NCI-H748 (cell line): ENCODE measurements at regions not wholly inside any gene's neighbourhood (a gene's known extent, or its start where the extent isn't known, plus 50 kb on each side); places are given as distances from the start of the nearest gene placed in this dataset.
"Not testable (repeated sequence)": the region's sequence is repeated elsewhere in the genome, so short reads cannot be mapped to it uniquely, and the experiment has no call there.

ENCODE experiments used
- DNase-seq: peaks from one replicate; lab custom pipeline; 2025; ENCODE audit not compliant: unreplicated experiment; lab: John Stamatoyannopoulos, UW

DNA sequence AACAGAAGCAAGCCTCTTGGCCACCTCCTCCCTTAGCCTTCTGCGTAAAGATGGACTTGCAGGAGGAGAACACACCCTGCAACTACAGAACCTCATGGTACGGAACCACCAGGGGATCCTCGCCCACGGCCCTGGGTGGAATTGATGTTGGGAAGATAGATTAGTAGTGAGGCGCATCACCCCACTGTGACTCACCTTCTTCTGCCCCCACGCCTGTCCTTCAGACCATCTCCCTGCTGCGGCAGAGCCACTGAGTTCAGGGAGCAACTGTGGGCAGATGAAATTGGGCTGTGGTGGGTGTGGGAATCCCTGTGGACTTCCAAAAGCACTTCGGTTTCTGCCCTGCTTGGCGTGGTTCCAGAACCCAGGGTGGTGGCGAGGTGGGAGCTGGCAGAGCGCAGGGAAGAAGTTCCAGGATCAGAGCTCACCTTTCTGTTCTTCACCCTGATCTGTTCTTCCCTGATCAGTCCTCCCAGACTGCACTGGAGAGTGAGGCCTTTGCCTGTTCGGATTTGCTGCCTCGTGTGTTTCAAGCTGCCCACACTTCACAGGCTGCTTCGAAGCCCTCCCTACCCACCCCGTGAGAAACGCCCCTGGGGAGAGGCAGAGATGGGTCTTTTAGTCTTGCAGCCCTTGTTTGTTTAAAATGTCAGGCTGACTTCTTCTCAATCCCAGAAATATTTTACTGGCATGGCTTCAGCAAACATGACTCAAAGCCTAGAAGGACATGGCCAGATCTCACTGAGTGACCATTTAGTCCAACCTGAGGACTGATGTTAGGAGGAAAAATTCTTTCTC is 92.8 kb upstream of the MLN start:
- DNase-seq, result no peak

DNA sequence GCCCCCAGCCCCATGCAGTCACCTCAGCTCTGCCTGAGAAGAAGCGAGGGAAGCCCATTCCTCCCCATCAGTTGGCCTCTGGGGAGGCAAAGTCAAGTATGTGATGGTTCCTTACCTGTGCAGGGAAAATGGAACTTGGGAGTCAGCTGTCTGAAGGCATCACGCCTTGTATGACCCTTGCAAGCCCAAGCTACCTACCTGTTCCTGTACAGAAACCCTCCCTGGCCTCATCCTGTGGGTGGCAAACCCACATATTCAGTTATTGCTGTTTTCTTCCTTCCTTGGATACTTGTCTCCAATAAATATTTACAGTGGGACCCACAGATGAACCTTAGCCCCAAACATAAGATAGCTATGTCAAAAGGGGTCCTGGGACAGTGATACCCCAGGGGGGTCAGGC is 92.2 kb upstream of the MLN start:
- DNase-seq, result no peak

DNA sequence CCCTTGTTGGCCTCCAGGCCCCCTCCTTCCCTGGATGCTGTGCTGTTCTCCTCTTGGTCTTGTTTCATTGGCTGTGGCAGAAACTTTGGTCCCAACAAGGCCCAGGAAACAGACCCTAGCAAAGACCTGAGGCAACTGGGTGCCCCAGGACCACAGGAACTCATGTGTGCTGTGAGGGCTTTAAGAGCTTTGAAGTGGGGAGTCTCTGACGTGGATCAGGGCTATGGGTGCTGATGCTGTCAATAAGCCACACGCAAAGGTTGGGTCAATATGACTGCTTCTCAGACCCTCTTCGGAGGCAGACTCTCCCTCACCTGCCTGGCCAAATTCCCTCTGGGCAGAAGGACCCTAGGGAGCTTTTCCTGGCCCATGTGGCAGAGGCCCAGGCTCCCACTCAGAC is 91.5 kb upstream of the MLN start:
- no peak for DNase-seq

DNA sequence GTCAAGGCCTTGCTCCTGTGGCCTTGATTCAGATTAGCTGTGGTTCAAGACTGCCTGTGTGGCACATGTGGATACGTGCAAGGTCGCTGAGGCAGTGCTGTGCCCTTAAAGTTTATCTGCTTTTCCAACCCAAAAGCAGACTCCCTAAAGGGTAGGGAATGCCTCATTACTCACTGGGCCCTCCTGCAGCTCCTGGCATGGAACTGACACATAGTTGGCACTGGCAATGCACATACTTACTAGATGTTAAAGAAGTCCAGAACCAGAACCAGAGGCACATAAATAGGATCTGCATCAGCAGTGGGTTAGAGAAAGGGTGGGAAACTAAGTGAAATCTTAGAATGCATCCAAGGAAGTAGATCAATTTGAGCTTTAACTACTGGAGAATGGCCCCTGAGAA is 90.6 kb upstream of the MLN start:
- DNase-seq, result no peak

DNA sequence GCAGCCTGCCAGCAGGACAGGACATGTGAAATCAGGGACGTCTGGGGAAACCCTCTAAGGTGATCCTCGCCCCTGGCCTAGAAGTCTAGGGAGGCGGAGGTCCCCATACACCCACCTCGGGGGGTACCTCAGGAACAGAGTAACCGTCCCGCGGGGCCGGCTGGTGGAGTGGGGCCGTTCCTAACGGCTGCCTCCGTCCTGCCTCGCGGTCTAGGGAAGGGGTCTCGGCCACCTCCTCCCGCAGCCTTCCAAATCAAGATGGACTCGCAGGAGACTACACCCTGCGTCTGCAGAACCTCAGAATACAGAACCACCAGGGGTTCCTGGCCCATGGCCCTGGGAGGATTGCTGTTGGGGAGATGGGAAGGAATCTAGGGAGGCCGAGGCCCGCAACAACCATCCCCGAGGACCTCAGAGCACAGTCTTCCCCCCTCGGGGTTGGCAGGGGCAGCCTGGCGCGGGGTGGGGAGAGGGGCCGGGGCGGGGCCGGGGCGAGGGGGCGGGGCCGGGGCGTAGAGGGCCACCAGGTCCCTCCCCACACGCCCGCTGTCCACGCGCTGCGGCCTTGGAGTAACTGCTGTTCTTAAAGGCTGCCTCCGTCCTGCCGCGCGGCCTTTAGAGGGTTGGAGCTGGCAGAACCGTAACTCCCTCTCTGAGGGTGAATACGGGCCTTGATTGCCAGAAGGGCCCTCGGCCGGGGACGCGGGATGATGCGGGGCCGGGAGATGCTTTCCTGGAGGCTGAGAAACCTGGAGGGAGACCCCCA is 89.0 kb upstream of the MLN start:
- DNase-seq, result no peak

DNA sequence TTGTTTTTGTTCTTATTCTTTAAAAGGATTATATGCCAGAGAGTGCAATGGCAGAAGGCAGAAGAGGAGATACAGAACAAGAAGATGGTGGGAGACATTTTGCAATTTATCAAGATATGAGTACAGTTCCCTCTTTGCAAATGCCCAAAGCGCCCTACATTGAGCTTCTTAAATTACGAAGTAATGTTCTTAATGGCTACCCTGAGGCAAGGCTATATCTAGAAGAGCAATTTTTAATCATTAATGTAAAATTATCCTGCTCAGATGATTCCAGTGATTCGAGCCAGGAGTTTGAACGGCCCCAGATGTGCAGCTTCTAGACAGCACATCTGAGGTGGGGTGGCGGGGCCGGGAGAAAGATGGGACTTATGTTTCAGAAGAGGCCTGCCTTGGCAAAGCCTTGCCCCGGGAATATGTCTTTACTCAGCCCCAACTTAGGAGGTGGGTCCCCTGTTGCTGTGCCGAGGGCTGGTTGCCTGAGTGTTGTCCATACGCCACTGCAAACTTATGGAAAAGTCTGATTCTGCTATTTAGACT is 84.9 kb upstream of the MLN start:
- DNase-seq, result no peak

DNA sequence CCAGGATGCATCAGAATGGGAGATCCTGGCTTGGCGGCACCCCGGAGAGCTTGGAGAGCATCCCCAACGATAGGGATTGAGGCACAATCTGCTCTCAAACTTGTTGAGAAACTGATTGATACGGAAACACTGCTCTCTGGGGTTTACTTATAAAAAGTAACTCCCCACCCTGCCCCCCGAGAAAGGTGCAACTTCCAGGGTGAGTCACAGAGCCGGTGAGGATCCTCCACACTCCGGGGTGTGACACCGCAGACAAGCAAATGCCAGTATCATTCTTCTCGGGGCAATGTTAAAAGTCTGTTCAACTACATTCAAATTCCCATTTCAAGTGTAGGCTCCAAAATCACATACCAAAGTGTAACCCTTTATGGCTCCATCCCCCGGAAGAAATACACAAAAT is 84.4 kb upstream of the MLN start:
- no peak for DNase-seq

DNA sequence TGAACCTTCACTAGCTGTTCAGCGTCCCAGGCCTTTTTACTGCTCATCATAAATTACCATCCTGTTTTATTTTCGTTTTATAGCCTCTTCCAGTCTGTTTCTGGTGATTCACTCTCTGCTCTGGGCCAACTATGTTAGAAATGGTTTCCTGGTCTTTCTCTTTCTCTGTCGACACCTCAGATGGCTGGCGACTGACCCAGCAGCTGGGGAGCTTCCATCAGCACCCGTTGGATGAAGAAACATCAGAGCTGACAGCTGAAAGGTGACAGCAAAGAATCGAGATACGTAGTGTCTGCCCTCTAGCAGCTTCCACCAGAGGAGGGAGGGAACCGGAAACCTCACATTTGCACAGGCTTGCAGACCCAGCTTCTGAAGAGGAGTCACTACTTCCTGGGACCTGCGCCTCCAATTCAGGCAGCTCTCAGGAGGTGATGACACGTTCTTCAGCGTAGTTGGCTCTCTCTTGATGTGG is 82.9 kb upstream of the MLN start:
- DNase-seq, result no peak

DNA sequence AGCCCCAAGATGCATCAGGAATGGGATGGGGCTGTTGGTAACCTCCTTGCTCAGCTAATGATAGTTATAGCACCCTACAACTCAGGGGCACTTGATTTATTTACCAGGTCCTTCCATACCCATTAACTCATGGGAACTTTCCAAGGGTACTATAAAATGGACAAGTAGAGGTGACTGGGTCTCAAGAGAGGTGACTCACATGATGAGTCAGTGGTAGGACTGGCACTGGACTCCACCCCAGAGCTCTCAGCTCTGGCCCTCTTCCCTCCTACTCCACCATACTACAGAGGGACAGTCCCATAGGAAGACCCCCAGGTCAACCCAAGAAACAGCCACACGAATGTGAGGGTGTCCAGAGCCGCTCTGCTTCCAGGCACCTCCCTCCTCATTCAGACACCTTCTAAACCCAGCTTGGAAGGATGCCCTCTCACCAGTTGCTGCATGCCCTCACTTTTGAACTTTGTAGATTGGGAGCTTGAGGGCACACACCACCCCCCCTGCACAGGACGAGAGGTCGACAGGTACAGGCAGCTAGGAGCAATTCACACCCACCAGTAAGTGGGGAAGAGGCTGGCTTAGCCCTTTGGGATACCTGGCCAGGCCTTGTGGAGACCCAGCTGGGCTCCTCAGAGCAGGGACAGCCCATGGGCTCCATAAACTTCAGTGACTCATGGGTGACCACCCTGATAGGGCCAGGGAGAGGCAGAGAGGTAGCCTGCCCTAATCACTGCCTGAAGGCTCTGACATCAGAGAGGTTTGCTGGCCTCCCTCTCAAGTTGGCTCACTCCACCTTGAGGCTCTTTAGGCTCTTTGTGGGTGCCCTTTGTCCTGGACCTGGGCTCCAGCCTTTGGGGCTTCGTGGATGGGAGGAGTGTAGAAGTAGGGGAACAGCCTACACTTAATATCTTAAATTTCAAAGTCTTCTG is 81.6 kb upstream of the MLN start:
- DNase-seq, result no peak

DNA sequence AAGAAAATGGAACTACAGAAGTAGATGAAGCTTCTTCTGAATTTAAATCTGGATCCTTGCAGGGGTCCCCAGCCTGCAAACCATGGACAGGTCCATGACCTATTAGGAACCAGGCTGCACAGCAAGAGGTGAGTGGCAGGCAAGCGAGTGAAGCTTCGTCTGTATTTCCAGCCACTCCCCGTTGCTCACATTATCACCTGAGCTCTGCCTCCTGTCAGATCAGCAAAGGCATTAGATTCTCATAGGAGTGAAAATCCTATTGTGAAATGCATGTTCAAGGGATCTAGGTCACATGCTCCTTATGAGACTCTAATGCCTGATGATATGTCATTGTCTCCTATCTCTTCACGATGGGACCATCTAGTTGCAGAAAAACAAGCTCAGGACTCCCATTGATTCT is 79.8 kb upstream of the MLN start:
- not testable (repeated sequence) for DNase-seq

DNA sequence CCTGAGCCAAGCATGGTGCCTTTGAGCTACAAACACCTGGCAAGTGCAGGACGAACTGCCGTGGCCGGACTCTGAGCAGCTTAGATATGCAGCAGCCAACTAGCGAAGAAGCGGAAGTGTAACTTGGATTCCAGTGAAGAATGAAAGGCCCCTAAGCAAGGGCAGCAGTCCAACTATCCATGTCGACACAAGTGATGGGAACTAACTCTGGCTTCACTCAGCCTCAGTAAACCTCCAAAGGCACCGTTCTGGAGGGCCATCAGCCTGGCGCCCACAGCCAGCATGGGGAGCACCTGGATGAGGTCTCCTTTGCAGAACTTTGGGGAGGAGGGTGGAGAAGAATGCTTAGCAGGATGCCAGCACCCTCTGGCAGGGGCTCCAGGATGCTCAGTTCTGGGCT is 78.4 kb upstream of the MLN start:
- no peak for DNase-seq

DNA sequence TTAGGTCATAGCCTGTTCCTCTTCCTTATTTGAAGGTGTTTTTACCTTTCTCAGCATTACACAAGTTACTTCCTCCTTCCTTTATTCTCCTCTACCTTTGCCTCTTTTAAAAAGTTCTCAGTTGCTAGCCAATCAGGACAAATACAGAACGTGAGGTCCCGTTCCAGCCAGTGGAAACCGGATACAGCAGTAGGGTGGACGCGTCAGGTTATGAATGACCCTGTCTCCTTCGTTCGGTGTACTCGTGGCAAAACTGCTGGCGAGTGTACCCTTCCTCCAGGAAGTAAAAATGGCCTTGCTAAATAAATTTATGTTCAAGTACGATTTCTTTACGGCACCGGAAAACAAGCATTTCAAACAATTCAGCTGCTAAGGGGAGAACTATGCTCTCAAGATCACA is 77.0 kb upstream of the MLN start:
- DNase-seq, result no peak

DNA sequence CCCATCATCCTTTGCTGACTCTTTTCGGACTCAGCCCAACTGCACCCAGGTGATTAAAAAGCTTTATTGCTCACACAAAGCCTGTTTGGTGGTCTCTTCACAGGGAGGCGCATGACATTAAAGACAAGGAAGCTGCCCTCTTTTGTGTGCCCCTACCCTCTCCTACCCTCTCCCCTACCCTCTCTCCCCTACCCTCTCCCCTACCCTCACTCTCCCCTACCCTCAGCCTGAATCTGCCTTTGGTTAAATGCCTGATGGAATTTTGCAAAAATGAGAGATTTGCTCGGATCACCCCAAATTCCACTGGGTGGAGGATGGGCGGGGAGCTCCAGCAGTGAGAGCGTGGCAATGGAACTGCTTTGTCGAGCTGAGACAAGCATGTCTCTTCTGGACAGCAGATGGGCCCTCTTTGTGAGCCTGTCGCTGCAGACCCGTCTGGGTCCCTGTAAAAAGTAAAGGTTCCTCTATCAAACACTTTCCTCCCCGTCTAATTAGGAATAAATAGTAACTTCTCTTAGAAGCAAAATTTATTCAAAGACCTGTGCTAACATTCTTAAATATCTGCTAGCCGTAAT is 76.4 kb upstream of the MLN start:
- DNase-seq, result no peak

DNA sequence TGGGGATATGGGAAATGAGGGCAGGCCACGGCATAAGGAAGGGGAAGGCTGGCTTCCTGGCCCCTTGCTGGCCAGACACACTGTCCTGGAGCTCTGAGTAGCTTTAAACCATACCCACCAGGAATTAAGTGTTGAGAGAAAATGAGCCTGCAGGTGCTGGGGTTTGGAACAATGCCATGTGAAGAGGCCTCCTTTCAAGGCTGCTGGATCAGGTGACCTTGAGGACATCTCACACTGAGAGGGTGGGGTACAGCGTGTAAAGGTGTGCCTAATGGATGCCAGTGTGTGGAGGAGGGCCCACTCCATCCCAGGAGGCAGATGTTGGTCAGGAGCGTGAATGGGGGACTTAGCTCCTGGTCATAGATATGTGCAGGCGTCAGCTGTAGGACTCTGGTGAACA is 74.8 kb upstream of the MLN start:
- peak; percentile 100 for DNase-seq

DNA sequence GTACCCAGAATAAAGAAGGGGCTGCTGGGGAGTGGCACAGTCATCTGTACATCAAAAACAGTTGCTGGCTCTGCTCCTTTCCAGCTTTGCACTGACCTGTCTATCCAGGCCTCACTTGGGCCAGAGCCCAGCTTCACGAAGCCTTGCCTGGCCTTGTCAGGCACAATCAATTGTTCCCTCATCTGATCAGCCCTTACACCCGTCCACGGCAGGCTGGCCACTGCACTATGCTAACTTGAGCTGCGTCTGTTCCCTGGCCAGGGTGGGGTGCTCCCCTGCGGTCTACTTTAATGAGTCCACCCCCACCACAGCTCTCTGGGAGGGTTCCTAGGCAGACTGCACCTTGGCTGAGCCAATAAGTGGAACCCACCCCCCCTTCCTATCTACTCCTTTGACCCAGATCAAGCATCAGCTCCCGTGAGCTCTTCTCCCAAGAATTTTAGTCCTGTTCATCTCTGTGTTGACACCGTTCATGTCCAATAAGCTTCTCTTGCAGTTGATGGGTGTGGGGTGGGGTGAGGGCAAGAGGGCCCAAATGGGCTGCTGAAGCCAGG is 74.3 kb upstream of the MLN start:
- peak; percentile 80 for DNase-seq

DNA sequence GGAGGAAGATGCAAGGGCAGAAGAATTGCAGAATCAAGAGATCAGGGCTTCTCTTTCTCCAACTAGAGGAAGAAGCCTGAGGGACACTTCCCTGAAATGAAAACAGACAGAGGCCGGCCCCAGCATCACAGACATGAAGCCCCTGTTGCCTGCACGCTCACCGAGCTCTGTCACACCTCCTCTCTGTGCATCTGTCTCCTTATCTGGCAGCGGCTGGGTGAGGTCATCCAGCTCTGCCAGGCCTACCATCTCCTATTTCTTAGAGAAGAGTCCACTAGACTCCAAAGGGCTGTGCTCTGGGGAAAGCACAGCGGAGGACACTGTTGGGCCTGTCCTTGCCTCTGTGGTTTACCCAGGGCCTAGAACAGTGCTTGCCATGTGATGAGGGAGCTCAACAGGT is 71.9 kb upstream of the MLN start:
- DNase-seq, result no peak

DNA sequence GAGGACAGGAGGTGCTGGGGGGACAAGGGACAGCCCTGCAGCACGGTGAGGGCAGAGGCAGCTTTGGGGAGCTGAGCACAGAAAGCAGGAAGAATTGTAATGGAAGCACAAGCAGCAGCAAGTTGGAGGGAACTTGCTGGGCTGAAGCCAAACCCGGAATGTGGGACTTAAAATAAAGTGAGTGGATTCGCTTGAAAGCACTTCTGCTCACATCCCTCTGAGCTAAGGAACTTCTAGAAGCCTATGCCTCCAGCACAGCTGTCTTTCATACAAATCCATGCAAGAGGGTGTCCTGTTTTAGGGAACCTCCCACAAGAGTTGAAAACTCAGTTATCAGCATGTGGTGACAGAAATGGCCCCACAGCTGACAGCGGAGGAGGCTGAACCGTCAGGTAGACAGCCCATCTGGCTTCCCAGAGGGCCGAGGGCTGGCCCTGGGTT is 71.4 kb upstream of the MLN start:
- DNase-seq, result no peak

DNA sequence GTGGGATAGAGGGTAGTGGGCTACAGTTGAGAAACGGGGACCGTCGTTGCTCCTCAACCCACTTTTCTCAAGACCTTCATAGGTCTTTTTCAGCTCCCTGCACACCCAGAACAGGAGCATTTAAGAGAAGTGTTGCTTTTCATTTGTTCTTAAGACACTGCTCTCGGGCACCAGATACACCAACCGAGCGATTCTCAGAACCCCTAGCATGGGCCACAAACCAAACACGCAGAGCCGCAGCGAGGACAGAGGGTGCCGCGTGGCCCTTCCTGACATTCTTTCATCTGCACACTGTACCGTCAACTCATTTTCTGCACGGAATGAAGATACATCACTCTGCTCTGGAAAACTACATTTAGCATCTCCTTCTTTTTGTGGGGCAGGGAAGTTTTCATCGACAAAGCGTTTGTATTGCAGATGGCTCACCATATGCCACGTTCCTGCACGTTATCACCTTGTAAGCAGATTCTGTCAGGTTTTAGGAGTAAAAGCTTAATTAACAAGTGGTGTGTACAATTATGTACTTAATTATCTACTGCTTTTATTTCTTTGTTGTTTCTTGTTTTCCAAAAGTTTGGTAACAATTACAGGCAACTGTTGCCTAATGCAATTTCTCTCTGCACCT is 70.4 kb upstream of the MLN start:
- no peak for DNase-seq

DNA sequence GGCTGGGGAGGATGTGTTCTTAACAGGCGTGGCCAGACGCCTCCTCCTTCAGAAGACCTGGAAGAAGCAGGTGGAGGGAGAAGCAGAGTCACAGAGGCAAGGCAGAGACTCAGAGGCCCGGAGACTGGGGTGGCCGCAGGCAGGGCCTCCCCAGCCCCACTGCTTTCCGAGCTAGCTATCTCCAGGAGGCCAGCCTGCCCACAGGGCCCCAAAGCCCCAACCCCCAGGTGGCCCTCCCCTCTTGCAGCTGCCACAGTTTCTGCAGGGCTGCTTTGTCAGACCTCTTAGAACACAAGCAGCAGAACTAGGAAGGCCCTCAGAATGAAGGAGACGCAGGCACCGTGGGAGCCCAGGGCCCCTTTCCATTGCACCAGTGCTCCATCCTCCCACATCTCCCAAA is 69.0 kb upstream of the MLN start:
- no peak for DNase-seq

DNA sequence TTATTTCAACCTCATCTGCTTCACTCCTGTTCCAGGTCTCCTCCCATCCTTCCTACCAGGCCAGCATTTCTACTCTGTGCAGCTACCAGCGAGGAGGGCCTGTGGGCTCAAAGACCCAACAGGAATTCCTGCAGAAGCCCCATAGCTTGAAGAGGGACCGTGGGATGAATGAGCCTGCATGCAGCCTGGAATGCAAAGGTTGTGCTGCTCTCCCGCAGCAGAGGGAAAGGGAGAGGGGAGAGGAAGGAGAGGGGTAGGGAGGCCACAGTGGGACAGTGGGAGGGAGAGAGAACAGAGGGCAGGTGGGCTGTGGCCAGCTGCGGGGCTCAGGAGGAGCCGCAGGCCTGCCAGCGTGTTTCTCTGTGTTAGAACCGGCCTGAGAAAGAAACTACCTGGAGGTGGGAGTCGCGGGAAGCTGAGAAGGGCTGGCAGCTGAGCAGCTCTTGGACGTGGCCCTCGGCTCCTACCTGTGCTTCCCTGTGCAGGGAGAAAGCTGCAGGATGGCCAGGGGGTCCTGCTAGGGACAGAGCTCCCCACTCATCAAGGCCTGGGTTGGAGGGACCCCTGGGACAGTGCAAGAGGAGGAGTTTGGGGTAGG is 66.1 kb upstream of the MLN start:
- no peak for DNase-seq
